ENCODE measurements at regions not wholly inside any gene's neighbourhood (a gene's known extent, or its start where the extent isn't known, plus 50 kb on each side); places are given as distances from the start of the nearest gene placed in this dataset.
"Not testable (repeated sequence)": the region's sequence is repeated elsewhere in the genome, so short reads cannot be mapped to it uniquely, and the experiment has no call there.

GRCh38 chr9:101840694-101841188 lies 102.3 kb upstream of the GRIN3A start:
- no peak for DNase-seq

GRCh38 chr9:101838988-101839387 lies 100.5 kb upstream of the GRIN3A start:
- DNase-seq: not testable (repeated sequence)

- DNase-seq: no peak
Observed at GRCh38 chr9:101836021-101836420, 97.6 kb upstream of the GRIN3A start.

GRCh38 chr9:101832486-101832885 lies 94.0 kb upstream of the GRIN3A start:
- DNase-seq: no peak

GRCh38 chr9:101821450-101821849 lies 83.0 kb upstream of the GRIN3A start:
- DNase-seq: not testable (repeated sequence)

- DNase-seq: not testable (repeated sequence)
Observed at GRCh38 chr9:101820983-101821382, 82.5 kb upstream of the GRIN3A start.

GRCh38 chr9:101814064-101814463 lies 75.6 kb upstream of the GRIN3A start:
- no peak for DNase-seq

- not testable (repeated sequence) for DNase-seq
Observed at GRCh38 chr9:101807879-101808278, 69.4 kb upstream of the GRIN3A start.

GRCh38 chr9:101796044-101796443 lies 57.6 kb upstream of the GRIN3A start:
- no peak for DNase-seq

GRCh38 chr9:101795147-101795546 lies 56.7 kb upstream of the GRIN3A start:
- peak; percentile 7 for DNase-seq

GRCh38 chr9:101792475-101792874 lies 54.0 kb upstream of the GRIN3A start:
- no peak for DNase-seq

GRCh38 chr9:101791938-101792337 lies 53.5 kb upstream of the GRIN3A start:
- DNase-seq: no peak

GRCh38 chr9:101791533-101791932 lies 53.1 kb upstream of the GRIN3A start:
- no peak for DNase-seq
